ENCODE measurements at regions not wholly inside any gene's neighbourhood (a gene's known extent, or its start where the extent isn't known, plus 50 kb on each side); places are given as distances from the start of the nearest gene placed in this dataset.

- DNase-seq, result no peak
Measured at GRCh38 chr20:2237059-2237458, 58.7 kb upstream of the TGM3 start.

GRCh38 chr20:2238601-2239000 is 57.2 kb upstream of the TGM3 start:
- DNase-seq, result no peak

- no peak for DNase-seq
Measured at GRCh38 chr20:2240835-2241234, 55.0 kb upstream of the TGM3 start.

GRCh38 chr20:2242678-2243077 is 53.1 kb upstream of the TGM3 start:
- no peak for DNase-seq

DNA sequence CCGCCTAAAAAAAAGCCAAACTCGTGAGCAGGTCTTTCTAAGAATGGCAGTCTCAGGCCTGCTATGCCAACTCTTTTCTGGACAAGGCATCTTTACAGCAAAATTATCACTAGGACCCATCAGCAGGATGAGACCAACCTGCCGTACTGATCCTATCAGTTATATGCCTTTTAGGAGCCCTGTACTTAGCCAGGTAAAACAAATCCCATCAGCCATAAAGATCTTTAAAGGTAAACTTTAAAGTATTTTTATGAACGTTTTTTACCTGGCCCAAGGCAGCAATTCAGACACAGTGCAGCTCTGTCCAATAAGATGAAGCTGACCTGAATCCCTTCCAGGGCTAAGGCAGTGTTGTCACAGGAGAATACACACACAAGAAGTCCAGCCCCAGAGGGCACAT is 51.3 kb upstream of the TGM3 start:
- DNase-seq, result no peak

GRCh38 chr20:2244993-2245392 is 50.8 kb upstream of the TGM3 start:
- DNase-seq, result no peak

DNA sequence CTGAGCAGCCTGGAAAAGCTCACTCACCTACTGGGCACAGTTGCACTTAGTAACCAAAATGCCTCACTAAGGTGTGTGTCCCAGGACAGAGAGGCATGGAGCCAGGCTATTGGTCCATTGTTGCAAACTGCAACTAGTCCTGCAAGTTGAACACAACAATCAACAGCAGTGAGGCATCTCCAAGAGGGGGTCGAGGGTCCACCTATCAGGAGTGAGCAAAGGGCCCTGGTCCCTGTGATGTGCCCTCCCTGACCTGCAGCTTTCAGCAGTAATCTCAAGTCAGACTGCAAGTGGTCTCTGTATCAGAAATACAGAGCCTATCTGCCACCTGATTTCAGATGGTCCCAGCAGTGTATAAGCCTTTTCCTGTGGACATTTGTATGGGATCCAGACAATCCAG is 50.2 kb upstream of the TGM3 start:
- DNase-seq, result no peak

Data from activated naive CD4-positive, alpha-beta T cell treated with anti-CD3 and anti-CD28 coated beads, Interleukin-2, amount 50 U/mL, for 16 hours (primary cell).